ENCODE measurements at regions not wholly inside any gene's neighbourhood (a gene's known extent, or its start where the extent isn't known, plus 50 kb on each side); places are given as distances from the start of the nearest gene placed in this dataset.

GRCh38 chr15:25228261-25228660 is 210.6 kb downstream of the UBE3A start:
- peaks cover 2% of the 10 kb centered on the region for H3K9me3 ChIP-seq (replicated peaks; ENCODE audit: control insufficient read depth, insufficient read depth, low read length)
- intact Hi-C loops (cut with micrococcal nuclease): no loop called here

More at GRCh38 chr15:25228261-25228660, 210.6 kb downstream of the UBE3A start:
- H3K27me3 ChIP-seq (ENCODE audit: control insufficient read depth in 2 of 2, insufficient read depth in 2 of 2, low read length in 2 of 2): no peaks in the 10 kb centered on the region
- H4K20me1 ChIP-seq (replicated peaks; ENCODE audit: control insufficient read depth, extremely low read depth, insufficient read depth, low read length): no peaks in the 10 kb centered on the region
- BruUV-seq (replicated peaks): no TSS peak
- H3K27ac ChIP-seq (ENCODE audit: insufficient read depth, low read depth, low read length): no peak overlapping the region
- ChIA-PET CTCF (no interaction called here), POLR2A (no interaction called here)
- H3K4me2 ChIP-seq (ENCODE audit: insufficient read depth, low read length): no peak overlapping the region
- TF ChIP-seq POLR2A (IDR thresholded peaks at IDR 0.05; ENCODE audit: low read depth, low read length) (no peak), JUN (IDR thresholded peaks at IDR 0.05; ENCODE audit: borderline replicate concordance, insufficient read depth, insufficient read length, low read depth) (no peak), GATA2 (IDR thresholded peaks at IDR 0.05; ENCODE audit: insufficient read depth, insufficient read length, low read depth, low read length) (no peak), FOS (IDR thresholded peaks at IDR 0.05; ENCODE audit: borderline replicate concordance, insufficient read depth, low read length) (no peak), MAX (IDR thresholded peaks at IDR 0.05; ENCODE audit: insufficient read depth, insufficient read length) (no peak), MYC (IDR thresholded peaks at IDR 0.05; ENCODE audit: low read depth, low read length) (no peak), POLR2AphosphoS5 (IDR thresholded peaks at IDR 0.05; ENCODE audit: insufficient read depth, low read depth, low read length) (no peak), CTCF (IDR thresholded peaks at IDR 0.05; ENCODE audit: extremely low read depth in 1 of 2, insufficient read depth in 1 of 2, low read depth in 1 of 2, low read length in 2 of 2) (no peak), EZH2 (IDR thresholded peaks at IDR 0.05; ENCODE audit: borderline replicate concordance, low read depth, low read length, severe bottlenecking) (no peak)
- FAIRE-seq (no peak), DNase-seq (ENCODE audit: low read depth, low spot score) (no peak)
- H3K4me1 ChIP-seq (ENCODE audit: control insufficient read depth, extremely low read depth, insufficient read depth, low read length): no peaks in the 10 kb centered on the region
- dilution Hi-C loops (cut with MboI; ENCODE audit: extremely low pct_ligation_motif_present, low sequenced_read_pairs): no loop called here
- no peak overlapping the region for H3K4me3 ChIP-seq (replicated peaks in 1 of 3; ENCODE audit: insufficient read depth in 1 of 3, low read depth in 1 of 3, low read length in 3 of 3)
- no peak overlapping the region for H2AFZ ChIP-seq (ENCODE audit: low read depth, low read length)
- H3K36me3 ChIP-seq (ENCODE audit: control insufficient read depth in 2 of 2, extremely low read depth in 1 of 2, insufficient read depth in 2 of 2, low read length in 2 of 2): no peaks in the 10 kb centered on the region
- no peaks in the 10 kb centered on the region for H3K79me2 ChIP-seq (ENCODE audit: control insufficient read depth, insufficient read depth, low read length)
- no peaks in the 10 kb centered on the region for H3K9me1 ChIP-seq (replicated peaks; ENCODE audit: control insufficient read depth, extremely low read depth, insufficient read depth, low read length)
- no peak overlapping the region for H3K9ac ChIP-seq (replicated peaks; ENCODE audit: extremely low read depth, insufficient read depth, low read length)
